WI38 (cell line): ENCODE measurements at regions not wholly inside any gene's neighbourhood (a gene's known extent, or its start where the extent isn't known, plus 50 kb on each side); places are given as distances from the start of the nearest gene placed in this dataset.

Source experiments
- H3K4me3 ChIP-seq: 2 replicates; pipeline ENCODE4 v1.5.1; 2011; ENCODE audit warnings: low read depth, mild to moderate bottlenecking, control low read depth, low read length
- CTCF ChIP-seq: IDR thresholded peaks from 2 replicates; pipeline ENCODE4 v1.5.1; 2012; ENCODE audit warnings: low read depth, mild to moderate bottlenecking, control low read depth, low read length

- TF ChIP-seq CTCF: no peak
- H3K4me3 ChIP-seq: no peak overlapping the region
Observed at GRCh38 chr3:90036939-90037469, 929.6 kb downstream of the EPHA3 start.

- TF ChIP-seq CTCF: no peak
- no peak overlapping the region for H3K4me3 ChIP-seq
Observed at GRCh38 chr3:90039994-90040393, 932.6 kb downstream of the EPHA3 start.

DNA sequence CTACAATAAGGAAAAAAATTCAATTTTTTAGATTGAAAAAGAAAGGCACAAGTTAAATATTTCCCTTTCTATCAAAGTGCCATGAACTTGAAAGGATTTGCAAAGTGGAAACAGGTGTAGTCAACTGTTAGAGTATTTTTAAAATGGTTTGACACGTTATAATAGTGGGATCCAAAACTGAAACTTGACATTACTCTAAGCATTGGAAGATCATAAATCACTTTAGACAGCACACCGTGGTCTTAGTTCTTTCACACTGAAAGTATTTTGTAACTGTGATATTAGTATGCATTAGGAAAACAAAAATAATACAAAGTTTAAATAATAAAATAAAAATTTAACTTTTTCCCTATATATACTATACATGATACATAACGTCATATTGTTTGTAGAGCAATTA is 933.1 kb downstream of the EPHA3 start:
- TF ChIP-seq CTCF: no peak
- no peak overlapping the region for H3K4me3 ChIP-seq

DNA sequence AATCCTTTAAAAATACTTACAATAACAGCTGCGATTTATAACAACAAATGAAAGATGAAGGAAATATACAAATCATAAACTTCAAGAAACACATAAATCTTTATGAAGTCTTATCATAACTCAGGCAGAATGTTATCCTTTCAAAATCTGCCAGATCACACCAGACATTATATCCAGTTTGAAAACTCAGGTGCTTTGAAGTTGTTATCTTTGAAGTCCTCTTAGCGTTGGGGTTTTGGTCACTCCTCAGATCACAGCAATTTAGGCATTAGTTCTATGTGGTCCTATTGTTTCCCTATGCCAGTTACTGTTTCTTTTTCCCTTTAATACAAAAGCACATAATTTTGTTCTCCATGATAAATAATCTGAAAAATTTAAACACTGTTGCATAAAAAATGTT is 934.6 kb downstream of the EPHA3 start:
- TF ChIP-seq CTCF: no peak
- H3K4me3 ChIP-seq: no peak overlapping the region

DNA sequence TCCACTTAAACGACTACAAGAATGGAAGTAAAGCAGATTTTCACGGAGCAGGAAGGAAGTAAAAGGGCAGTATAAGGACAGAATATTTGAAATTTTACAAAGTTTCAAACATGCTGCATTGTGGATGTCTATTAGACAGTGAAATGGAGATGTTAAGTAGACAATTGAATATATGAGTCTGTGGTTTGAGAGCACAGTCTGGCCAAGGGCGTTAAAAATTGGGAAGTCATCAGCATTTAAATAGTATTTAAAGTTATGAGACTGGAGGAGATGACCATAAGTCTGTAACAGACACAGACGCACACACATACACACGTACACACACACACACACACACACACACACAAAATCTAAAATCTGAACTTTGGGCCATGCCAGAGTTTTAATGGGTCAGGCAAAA is 935.9 kb downstream of the EPHA3 start:
- H3K4me3 ChIP-seq: no peak overlapping the region
- TF ChIP-seq CTCF: no peak

GRCh38 chr3:90044084-90044816 is 936.8 kb downstream of the EPHA3 start:
- no peak overlapping the region for H3K4me3 ChIP-seq
- no peak for TF ChIP-seq CTCF

DNA sequence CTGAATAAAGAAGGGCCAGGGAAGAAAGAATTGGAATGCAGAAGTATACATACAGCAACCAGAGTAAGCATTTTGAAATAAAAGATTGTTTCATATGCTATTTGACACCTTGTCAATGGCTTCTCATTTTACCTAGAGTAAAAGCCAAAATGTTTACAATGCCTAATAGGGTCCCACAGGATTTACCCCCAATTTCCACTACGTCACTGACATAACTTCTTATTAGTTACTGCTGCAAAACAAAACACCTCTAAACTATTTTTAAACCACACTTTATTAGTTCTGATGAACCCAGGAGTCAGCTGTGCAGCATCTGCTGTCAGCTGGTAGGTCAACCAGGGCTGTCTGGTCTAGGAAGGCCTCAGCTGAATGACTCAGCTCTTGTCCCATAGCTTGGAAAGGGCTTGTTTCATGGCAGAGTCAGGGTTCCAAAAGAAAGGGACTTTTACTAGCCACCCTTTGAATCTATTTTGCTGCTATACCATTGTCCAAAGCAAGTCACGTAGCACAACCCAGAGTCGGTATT is 945.1 kb downstream of the EPHA3 start:
- TF ChIP-seq CTCF: no peak
- H3K4me3 ChIP-seq: no peak overlapping the region
